ENCODE measurements at regions not wholly inside any gene's neighbourhood (a gene's known extent, or its start where the extent isn't known, plus 50 kb on each side); places are given as distances from the start of the nearest gene placed in this dataset.

DNA sequence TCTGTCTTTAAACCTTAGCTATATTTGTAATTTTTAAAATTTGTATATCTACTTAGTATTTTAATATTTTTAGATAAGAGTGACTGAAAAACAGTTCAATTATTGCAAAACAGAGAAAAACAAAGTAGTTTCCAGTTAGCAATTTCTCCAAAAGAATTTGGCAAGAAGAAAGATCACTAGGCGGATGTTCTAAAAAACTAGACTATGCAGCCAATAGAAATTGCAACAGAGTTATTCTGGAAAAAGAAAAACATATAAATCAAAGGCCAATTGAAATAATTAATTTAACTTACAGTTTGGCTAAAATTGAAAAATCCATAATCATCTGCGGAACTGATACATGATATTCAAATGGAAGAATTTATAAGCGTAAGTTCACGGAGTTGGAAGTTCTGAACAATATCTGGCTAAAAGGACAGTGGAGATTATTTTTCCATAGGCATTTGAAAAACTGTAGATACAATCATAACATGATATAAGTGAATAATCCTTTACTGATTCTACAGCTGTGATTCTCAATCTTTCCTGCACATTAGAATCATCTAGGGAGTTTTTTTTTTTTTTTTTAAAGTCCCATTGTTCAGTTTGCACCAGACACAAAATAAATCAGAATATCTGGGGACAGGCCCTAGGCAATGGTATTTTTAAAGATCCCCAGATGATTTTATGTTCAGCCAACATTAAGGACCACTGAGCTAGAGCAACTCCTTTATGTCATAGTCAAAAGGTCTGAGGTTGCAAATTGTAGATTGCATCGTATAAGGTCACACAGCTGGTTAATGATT, 605.1 kb upstream of the DAB2 start:
- DNase-seq, result no peak

DNA sequence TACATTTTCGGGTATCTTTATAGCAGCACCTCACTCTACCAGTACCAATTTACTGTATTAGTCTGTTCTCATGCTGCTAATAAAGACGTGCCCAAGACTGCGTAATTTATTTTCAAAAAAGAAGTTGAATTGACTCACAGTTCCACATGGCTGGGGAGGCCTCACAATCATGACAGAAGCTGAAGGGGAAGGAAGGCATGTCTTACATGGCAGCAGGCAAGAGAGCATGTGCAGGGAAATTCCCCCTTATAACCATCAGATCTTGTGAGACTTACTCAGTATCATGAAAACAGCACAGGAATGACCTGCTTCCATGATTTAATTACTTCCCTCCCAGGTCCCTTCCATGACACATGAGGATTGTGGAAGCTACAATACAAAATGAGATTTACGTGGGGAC, 602.6 kb upstream of the DAB2 start:
- DNase-seq, result no peak

DNA sequence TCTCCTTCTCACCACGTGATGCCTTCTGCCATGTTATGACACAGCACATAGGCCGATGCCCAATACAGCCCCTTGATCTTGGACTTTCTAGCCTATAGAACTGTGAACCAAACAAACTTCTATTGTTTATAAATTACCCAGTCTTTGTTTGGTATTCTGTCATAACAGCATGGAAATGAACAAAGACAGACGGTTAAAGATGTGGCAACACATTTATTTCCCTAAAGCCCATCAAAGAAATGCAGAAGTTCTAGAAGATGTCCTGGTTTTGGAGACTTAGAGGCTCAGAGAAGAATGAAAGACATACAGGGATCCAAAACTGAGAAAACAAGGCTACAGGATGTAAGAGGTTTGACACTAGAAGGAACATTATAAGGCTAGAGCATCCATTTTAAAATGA, 600.8 kb upstream of the DAB2 start:
- DNase-seq, result no peak

DNA sequence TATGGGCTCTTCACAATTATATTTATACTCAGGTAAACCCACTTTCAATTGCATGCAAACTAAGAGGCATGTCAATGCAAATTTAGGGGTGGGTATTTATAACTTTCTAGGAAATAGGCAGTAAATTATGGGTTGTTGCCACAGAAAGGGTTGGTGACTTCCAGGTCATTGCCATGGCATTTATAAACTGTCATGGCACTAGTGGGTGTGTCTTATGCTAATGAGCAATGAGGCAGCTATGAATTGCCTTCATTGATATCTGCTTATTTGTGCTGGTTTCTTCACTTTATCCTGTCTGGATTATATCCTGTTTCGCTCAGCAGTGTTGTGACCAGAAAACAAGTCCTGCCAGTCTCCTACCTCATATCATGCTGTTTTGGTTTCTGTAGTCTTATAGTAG, 597.3 kb upstream of the DAB2 start:
- DNase-seq, result no peak

DNA sequence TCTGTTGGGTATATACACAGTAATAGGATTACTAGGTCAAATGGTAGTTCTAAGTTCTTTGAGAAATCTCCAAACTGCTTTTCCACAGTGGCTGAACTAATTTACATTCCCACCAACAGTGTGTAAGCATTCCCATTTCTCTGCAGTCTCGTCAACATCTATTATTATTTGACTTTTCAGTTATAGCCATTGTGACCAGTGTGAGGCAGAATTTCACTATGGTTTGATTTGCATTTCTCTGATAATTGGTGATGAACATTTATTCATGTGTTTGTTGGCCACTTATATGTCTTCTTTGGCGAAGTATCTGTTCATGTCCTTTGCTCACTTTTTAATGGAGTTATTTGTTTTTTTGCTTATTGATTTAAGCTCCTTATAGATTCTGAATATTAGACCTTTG, 596.2 kb upstream of the DAB2 start:
- no peak for DNase-seq

DNA sequence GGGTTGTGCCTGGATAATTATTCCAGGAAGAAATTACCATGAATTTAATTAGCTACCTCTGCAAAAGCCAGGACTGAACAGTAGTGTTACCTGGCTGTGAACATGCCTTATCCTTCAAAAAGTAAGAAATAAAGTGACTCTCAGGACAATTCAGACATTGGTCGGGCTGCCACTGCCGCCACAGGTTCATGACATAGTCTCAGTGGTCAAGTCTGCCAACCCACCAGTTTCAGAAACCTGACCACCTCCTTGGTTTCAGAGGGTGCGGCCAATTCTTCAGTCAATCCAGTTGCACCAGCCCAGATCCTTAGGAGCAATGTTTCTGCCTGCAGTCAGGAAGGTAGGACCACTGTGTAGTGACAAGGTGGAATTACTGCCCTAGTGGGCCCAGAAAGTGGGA, 593.1 kb upstream of the DAB2 start:
- DNase-seq, result no peak

DNA sequence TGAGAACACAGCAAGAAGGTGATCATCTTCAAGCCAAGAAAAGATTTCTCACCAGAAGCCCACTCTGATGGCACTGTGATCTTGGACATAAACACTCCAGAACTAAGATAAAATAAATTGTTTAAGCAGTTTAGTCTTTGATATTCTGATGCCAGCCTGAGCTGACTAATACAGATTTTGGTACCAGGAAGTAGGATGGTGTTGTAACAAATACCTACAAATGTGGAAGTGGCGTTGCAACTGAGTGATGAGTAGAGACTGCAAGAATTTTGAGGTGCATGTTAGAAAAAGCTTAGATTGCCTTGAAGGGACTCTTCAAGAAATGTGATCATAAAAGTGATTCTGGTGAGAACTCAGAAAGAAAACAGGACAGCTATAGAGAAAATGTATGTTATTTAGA, 592.4 kb upstream of the DAB2 start:
- no peak for DNase-seq

DNA sequence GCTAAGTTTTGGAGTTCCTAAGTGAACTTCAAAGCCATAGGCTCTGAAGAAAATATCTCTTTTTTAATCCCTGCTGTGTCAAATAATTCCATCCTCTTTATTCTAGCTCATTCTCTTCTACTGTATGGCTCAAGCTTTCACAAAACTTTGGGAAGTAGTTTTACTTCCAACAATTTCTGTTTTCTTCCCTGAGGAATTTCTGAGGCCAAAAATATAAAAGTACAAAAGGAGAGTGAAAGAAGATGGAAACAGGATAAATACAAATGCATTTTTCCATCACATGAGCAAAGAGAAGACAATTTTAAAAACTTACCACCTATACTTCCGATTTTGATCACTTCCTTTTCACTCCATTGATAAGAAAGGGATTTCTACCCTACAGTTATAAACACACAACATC, 585.7 kb upstream of the DAB2 start:
- no peak for DNase-seq

DNA sequence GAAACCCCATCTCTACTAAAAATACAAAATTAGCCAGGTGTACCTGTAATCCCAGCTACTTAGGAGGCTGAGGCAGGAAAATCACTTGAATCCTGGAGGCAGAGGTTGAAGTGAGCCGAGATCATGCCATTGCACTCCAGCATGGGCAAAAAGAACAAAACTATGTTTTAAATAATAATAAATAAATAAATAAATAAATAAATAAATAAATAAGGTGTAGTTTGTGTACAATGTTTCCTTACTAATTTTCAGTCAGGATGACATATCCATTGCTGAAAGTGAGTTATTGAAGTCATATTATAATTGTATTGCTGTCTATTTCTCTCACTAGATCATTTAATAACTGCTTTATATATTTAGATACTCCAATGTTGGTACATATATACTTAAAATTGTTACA, 581.5 kb upstream of the DAB2 start:
- DNase-seq, result no peak

DNA sequence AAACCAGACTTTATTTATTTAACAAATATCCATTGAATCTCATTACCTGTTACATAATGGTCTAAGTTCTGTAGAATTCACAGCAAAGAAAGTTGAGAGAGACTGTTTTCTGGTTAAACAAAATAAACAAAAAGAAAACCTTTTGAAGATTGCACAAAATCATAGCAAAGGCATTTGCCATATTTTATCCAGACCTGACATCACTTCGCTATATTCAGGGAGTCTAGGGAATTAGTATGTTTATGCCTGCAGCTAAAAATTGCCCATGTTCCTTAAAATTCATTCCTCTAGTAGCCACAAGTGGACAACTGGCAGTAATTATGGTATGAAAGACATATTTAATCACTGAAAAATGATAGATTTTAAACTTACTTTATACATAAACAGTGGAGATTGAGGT, 577.0 kb upstream of the DAB2 start:
- DNase-seq, result no peak

DNA sequence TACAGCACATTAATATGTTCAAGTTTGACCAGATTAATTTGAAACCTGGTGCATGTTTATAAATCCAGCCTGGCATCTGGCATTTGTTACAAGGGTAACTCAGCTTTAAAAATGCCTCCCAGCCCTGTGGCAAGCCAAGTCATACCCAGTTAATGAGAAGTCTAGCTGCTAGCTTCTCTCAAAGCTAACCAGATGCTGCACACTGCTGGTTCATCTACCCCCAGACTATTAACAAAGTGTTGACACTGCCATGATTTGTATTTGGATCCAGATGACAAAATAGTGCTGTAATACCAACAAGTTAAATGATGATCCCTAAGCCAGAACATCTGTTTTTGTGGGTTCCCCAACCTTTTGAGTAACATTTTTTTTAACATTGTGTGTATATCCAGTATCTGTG, 573.7 kb upstream of the DAB2 start:
- peak; percentile 6 for DNase-seq

DNA sequence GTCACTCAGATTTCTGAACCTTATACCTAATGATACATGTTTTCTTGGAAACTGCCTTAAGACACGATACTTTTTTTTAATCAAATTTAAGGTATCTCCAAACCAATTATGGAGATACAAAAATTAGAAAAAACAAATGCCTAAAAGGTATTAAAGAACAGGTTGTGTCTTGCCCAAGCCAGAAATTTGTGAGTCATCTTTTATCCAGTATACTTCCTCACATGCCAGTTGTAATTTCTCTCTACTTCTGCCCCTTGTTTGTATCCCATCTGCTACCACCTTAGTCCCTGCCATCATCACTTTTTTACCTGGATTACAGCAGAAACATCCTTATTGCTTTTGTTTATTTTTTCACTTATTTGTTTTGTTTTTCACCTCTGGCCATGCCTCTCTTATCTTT, 571.2 kb upstream of the DAB2 start:
- DNase-seq, result no peak

DNA sequence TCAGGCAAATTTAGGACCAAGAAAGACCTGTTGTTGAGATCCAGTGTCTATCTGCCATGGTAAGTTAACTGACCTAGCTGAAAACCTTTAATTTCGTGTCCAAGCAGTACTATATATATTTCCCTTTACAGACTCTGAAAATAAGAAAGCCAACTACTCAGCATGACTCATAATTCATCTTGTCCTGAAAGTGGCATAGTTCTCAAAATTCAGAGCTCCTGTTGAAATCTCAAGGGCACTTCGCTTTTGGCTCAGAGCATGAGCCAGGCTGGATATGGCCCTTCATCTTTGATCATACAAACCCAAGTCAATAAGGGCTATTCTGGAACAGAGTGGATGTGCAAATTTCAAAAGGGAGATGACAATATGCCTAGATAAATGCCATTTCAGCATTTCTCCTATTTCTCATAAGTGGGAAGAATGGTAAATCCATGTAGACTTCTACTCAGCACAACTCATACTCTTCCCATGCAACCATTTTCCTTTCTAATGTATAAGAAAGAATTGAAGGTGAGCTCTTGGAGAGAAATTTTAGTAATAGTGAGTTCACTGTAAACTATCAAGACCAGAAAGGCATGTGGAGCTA, 567.9 kb upstream of the DAB2 start:
- DNase-seq, result no peak

DNA sequence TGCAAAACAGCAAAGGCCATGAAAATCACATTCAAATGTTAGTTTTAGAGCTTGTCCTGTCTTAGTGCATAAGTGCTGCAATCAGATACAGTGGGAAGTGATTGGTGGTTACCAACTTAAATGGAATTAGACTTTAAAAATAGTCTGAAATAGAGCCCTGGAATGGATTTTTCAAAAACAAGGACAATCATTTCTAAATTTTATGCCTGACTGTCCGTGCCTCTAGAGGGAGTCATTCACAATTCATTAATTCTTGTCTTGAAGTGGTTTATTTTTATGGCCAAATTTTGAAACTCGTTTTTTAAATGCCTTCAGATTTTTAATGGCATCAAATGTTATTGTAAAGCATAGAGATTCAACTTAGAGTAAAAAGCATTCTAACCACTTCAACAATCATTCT, 561.8 kb upstream of the DAB2 start:
- DNase-seq, result no peak

DNA sequence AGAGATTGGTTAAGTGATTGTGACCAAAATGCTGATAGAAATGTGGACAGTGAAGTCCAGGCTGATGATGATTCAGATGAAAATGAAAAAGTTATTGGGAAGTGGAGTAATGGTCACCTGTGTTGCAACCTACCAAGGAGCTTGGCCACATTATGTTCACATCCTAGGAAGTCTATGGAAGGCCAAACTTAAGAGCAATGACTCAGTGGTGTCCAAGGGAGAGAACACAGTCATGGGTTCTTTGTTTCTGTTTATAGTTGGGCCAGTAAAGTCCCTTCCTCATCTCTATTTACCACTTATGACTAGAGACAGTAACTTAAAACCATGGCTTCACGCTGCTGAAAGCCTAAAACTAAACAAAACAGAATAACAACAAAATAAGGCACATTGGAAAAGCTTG, 555.3 kb upstream of the DAB2 start:
- no peak for DNase-seq

DNA sequence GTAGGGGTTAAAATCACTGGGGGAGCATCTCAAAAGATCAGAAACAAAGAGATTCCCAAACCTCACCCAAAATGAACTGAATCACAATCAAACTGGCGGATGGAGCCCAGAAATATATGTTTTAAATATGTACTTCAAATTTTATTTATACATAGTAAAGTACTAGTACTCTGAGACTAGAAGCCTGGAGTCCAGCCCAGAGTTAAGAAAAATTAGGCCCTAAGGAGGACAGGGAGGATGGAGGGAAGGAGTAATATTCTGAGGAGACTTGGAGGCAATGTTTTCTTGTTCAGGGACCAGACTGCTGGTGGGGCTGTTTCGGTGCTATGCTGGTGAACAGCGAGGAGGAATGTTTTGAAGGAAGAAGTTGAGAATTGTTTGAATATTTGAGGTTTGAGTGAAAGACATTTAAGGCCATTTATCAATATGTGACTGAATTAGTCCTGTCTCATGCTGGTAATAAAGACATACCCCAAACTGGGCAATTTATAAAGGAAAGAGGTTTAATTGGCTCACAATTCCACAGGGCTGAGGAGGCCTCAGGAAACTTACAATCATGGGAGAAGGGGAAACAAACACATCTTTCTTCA, 552.4 kb upstream of the DAB2 start:
- peak; percentile 61 for DNase-seq

DNA sequence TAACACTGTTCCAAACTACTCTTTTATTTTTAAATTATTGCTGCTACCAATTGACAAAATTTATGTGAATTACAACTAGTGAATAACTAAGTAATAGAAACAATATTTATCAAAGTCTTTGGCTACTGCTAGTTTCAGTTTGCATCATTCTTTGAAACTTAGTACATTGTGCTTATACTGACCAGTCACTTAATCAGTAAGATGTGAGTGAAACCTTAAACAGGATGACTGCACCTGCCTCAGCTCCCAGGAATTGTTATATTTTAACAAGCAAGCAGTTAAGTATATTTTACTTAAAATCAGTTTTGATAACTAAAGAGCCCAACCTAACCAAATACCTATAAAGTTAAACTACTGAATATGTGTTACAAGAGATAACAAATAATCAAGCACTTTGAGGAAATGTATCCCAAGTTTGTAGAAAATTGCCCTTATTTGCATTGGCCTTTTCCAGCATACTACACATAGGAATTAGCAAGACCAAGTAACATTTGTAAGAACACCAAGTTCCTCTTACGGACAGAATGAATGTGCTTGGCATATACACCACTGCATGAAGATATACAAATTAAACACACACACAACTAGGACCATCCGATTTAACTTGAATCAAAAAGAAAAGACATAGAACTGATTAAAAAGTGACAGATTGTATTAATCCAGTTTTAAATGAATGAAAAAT, 545.5 kb upstream of the DAB2 start:
- no peak for DNase-seq

DNA sequence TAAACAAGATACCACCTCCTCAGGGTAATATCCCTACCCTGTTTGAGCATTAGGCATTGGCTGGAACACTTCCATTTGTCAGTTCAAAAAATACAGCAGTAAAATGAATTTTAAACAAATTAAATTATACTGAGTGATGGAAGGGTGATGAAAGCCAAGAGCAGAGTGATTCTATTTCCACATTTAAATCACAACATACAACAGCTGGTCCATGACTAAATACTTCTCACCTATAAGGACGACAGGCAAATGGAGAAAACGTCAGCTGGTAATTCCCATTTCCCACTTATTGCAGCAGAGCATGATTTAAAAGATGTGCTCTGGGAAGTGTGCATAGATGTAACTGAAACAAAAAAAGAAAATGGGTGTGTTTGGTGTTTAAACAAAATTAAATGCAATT, 543.6 kb upstream of the DAB2 start:
- DNase-seq, result no peak

DNA sequence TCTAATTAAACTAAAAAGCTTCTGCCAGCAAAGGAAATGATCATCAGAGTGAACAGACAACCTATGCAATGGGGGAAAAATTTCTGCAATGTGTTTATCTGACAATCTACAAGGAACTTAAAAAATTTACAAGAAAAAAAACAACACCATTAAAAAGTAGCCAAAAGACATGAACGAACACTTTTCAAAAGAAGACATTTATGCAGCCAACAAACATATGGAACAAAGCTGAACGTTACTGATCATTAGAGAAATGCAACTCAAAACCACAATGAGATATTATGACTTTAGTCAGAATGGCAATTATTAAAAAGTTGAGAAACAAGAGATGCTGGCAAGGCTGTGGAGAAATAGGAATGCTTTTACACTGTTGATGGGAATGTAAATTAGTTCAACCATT, 530.4 kb upstream of the DAB2 start:
- peak; percentile 27 for DNase-seq

DNA sequence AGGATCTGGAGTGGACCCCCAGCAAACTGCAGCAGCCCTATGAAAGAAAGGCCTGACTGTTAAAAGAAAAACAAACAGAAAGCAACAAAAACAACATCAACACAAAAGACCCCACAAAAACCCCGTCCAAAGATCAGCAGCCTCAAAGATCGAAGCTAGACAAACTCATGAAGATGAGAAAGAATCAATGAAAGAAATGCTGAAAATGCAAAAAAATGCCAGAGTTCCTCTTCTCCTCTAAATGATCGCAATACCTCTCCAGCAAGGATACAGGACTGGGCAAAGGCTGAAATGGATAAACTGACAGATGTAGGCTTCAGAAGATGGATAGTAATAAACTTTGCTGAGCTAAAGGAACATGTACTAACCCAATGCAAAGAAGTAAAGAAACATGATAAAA, 526.3 kb upstream of the DAB2 start:
- no peak for DNase-seq

DNA sequence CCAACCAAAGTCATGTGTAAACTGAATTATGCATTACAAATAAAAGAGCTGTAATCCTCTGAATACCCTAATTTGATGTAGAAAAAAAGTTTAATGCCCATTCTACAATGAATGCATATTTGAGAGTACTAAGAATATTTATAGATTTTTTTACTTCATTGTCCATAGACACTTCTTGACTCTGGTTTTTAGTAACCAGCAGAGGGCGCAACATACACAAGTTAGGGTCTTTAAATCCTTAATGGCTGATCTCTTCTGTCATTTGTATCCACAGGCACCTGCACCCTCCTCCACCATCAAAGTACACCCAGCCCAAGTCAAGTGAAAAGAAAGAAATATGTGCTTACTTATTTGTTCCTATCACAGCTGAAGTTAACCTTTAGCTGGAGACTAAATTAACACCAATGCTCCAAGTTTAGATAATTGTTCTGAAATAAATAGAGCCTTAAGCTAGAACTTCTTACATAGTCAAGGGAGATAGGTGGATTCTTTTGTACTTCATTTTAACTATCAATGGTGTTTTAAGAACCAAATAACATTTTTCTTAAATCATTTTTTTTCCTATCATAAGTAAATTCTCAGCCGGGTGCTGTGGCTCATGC, 524.2 kb upstream of the DAB2 start:
- DNase-seq, result peak; percentile 66

DNA sequence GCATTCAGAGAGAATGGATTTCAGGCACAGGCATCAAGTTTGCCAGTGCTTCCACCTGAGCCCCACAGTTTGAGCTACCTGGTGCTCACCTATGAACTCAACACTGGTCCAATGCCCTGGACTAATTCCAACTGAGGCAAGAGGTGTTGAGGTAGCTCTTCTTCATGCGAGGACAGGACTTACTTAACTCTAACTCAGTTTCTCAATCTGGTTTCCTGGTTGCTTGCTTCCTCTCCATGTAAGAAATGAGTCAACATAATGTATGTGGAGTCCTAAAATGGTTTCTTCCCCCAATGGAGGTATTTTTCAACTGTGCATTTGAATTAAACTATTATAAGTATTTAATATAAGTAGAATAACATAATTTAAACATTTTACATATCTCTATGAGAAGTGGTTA, 523.6 kb upstream of the DAB2 start:
- no peak for DNase-seq

DNA sequence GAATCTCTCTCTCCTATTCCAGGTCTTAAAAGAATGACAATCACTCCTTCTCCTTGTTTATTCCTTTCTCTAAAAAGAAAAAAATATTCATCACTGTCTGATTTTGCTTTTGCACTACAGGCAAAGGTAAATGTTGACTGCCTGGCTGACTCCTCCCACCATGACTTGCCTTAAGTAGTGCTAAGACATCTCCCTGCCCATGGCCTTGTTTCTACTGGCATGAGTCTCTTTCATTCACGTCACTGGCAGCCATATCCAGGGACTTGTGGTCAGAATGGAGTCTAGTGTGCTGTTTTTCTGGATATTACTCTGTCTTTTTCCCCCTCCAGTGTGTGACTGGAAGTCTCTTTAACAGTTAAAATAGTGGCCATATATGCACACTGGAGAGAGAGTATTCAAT, 522.9 kb upstream of the DAB2 start:
- DNase-seq, result peak; percentile 5
